ENCODE measurements at regions not wholly inside any gene's neighbourhood (a gene's known extent, or its start where the extent isn't known, plus 50 kb on each side); places are given as distances from the start of the nearest gene placed in this dataset.

GRCh38 chr21:21605521-21605920 lies 607.3 kb downstream of the NCAM2 start:
- DNase-seq, result peak; percentile 27 to 31

- DNase-seq, result peak; percentile 14 to 18
Observed at GRCh38 chr21:21606041-21606440, 607.8 kb downstream of the NCAM2 start.

- no peak for DNase-seq
Observed at GRCh38 chr21:21612466-21612865, 614.3 kb downstream of the NCAM2 start.

- DNase-seq, result no peak
Observed at GRCh38 chr21:21614966-21615365, 616.8 kb downstream of the NCAM2 start.

GRCh38 chr21:21622460-21623234 lies 624.4 kb downstream of the NCAM2 start:
- no peak for DNase-seq

GRCh38 chr21:21624674-21625073 lies 626.5 kb downstream of the NCAM2 start:
- no peak for DNase-seq

- no peak for DNase-seq
Observed at GRCh38 chr21:21631961-21632360, 633.8 kb downstream of the NCAM2 start.

- no peak for DNase-seq
Observed at GRCh38 chr21:21632926-21633325, 634.7 kb downstream of the NCAM2 start.

- DNase-seq, result no peak
Observed at GRCh38 chr21:21661741-21662140, 663.5 kb downstream of the NCAM2 start.

GRCh38 chr21:21662776-21663175 lies 664.6 kb downstream of the NCAM2 start:
- DNase-seq, result no peak

- DNase-seq, result no peak
Observed at GRCh38 chr21:21664871-21665270, 666.7 kb downstream of the NCAM2 start.

GRCh38 chr21:21666689-21667088 lies 668.5 kb downstream of the NCAM2 start:
- DNase-seq, result no peak

GRCh38 chr21:21668198-21668597 lies 670.0 kb downstream of the NCAM2 start:
- DNase-seq, result no peak

GRCh38 chr21:21673959-21674358 lies 675.8 kb downstream of the NCAM2 start:
- no peak for DNase-seq

- DNase-seq, result no peak
Observed at GRCh38 chr21:21675601-21676000, 677.4 kb downstream of the NCAM2 start.

GRCh38 chr21:21682172-21682571 lies 684.0 kb downstream of the NCAM2 start:
- no peak for DNase-seq

GRCh38 chr21:21688889-21689288 lies 690.7 kb downstream of the NCAM2 start:
- no peak for DNase-seq

- DNase-seq, result no peak
Observed at GRCh38 chr21:21690068-21690665, 692.0 kb downstream of the NCAM2 start.

GRCh38 chr21:21712748-21713520 lies 714.7 kb downstream of the NCAM2 start:
- DNase-seq, result no peak

GRCh38 chr21:21713651-21714180 lies 715.5 kb downstream of the NCAM2 start:
- DNase-seq, result no peak

GRCh38 chr21:21714426-21714825 lies 716.2 kb downstream of the NCAM2 start:
- DNase-seq, result no peak

GRCh38 chr21:21715266-21715969 lies 717.2 kb downstream of the NCAM2 start:
- no peak for DNase-seq
